Transverse colon (tissue), 4 donors: ENCODE measurements at regions not wholly inside any gene's neighbourhood (a gene's known extent, or its start where the extent isn't known, plus 50 kb on each side); places are given as distances from the start of the nearest gene placed in this dataset.

ENCODE experiments used
- DNase-seq: peaks from one replicate; pipeline ENCODE4 v3.0.0-alpha.2; 2019
- H3K27ac ChIP-seq, 4 donors: fragments of 200-600 bp; sonication (generic); 2 replicates each; pipeline ENCODE4 v1.5.1; 2016 to 2018; ENCODE audit warnings: inconsistent platforms in 4 of 4
- H3K27me3 ChIP-seq: fragments of 200-600 bp; sonication (generic); 2 replicates; pipeline ENCODE4 v1.5.1; 2017; ENCODE audit warnings: inconsistent platforms
- H3K36me3 ChIP-seq, 4 donors: fragments of 200-600 bp; sonication (generic); 2 replicates each; pipeline ENCODE4 v1.5.1; 2017 to 2019; ENCODE audit warnings: inconsistent platforms in 4 of 4
- H3K4me1 ChIP-seq, 4 donors: fragments of 200-600 bp; sonication (generic); 2 replicates each; pipeline ENCODE4 v1.5.1; 2017 to 2020; ENCODE audit warnings: inconsistent platforms in 4 of 4
- H3K4me3 ChIP-seq, 4 donors: fragments of 200-600 bp; sonication (generic); 1 replicate in 1 of 4; 2 replicates in 3 of 4; pipeline versions ENCODE4 v1.5.1 to v1.6.1; 2017 to 2019; ENCODE audit warnings: inconsistent platforms in 4 of 4
- H3K9me3 ChIP-seq, 2 donors: fragments of 200-600 bp; sonication (generic); 2 replicates each; pipeline ENCODE4 v1.5.1; 2017 to 2019; ENCODE audit warnings: inconsistent platforms in 2 of 2
- EP300 ChIP-seq: sonication (generic); formaldehyde crosslinking; IDR thresholded peaks from one replicate; pipeline ENCODE4 v1.6.1; 2017; ENCODE audit warnings: antibody characterized with exemption, low read depth
- POLR2A ChIP-seq: fragments of 450-650 bp; IDR thresholded peaks from one replicate; pipeline ENCODE4 v1.6.1; 2016; ENCODE audit warnings: antibody characterized with exemption, mild to moderate bottlenecking, moderate library complexity
- POLR2AphosphoS5 ChIP-seq, 3 donors: sonication (generic); formaldehyde crosslinking; IDR thresholded peaks; one replicate each; pipeline ENCODE4 v1.6.1; 2016; ENCODE audit warnings: antibody characterized with exemption in 3 of 3
- WGBS, 2 donors: methylation state at CpG; one replicate each; pipeline ENCODE4 v1.1.5; 2018; ENCODE audit warnings: low coverage in 1 of 2; 5-methylcytosine and 5-hydroxymethylcytosine counted together
- in situ Hi-C, 4 donors: fragments of 200-750 bp; cut with MboI; loops; one replicate each; pipeline versions ENCODE4 v1.15.0 to v1.15.1; 2017; ENCODE audit warnings: low sequenced_read_pairs in 3 of 4, low pct_ligation_motif_present in 1 of 4, low pct_unique_long_range_greater_than_20kb in 1 of 4
- intact Hi-C: fragments of 100-400 bp; cut with DNase I; formaldehyde crosslinking; loops from one replicate; pipeline ENCODE4 v1.15.1; 2023; ENCODE audit warnings: low total_unique reads
- TF ChIP-seq, protein P1 (sequence below), 5 experiments: fragments of 200-600 bp in 3 of 5; fragments of 450-650 bp in 2 of 5; sonication (generic) in 3 of 5; IDR thresholded peaks; 1 replicate in 2 of 5; 2 replicates in 3 of 5; pipeline ENCODE4 v1.5.1; 2016 to 2017; ENCODE audit warnings: antibody characterized with exemption in 5 of 5, inconsistent platforms in 3 of 5, mild to moderate bottlenecking in 2 of 5, moderate library complexity in 1 of 5

DNA sequence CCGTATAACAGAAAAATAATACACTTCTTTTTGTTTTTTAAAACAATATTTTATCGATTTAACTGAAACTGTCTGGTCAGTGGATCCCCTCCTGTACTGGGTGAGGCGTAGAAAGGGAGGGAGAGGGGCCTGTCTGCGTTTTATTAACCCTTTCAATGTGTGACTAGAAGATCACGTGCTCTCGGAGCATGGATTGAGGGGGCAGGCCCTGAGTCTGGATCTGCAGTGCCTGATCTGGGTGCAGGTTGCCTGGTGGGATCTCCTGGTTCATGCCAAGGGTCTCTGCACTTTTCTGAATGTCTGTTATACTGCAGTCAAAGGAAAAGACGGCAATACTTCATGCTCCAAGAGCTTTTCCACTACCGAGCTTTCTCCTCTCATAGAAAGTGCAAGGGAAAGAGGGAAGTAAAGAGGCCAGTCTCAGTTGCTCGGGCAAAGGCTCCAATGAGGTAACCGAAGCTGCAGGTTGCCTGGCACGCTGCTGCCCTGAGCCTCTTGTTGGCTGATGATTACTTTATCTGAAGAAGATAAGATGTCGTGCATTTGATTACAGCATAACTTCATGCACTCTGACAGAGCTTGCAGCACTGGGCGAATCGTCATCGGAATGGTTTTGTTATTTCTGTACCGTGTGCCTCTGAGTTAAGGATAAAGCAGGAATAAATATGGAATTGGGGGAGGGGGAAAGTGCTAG, 167.5 kb upstream of the PMEPA1 start:
- Histone ChIP-seq H3K27me3 (no peaks in the 10 kb centered on the region), H3K27ac (no peak overlapping the region), H3K36me3 (no peaks in the 10 kb centered on the region), H3K9me3 (no peaks in the 10 kb centered on the region), H3K4me3 (no peak overlapping the region), H3K4me1 (peaks cover 0 to 9% (median 0%) of the 10 kb centered on the region in 4 donors)
- 71 to 81% methylated on average over 16 of the region's 16 CpGs for WGBS, 2 donors
- intact Hi-C loops, result no loop called here
- in situ Hi-C loops, result loop anchor here in 1 of 4 donors (25.0 kb wide), 1 partner anchor 215 kb away; no protein-coding TSS in a partner anchor
- no peak for DNase-seq
- TF ChIP-seq, protein P1, sequence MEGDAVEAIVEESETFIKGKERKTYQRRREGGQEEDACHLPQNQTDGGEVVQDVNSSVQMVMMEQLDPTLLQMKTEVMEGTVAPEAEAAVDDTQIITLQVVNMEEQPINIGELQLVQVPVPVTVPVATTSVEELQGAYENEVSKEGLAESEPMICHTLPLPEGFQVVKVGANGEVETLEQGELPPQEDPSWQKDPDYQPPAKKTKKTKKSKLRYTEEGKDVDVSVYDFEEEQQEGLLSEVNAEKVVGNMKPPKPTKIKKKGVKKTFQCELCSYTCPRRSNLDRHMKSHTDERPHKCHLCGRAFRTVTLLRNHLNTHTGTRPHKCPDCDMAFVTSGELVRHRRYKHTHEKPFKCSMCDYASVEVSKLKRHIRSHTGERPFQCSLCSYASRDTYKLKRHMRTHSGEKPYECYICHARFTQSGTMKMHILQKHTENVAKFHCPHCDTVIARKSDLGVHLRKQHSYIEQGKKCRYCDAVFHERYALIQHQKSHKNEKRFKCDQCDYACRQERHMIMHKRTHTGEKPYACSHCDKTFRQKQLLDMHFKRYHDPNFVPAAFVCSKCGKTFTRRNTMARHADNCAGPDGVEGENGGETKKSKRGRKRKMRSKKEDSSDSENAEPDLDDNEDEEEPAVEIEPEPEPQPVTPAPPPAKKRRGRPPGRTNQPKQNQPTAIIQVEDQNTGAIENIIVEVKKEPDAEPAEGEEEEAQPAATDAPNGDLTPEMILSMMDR (IDR thresholded peaks at IDR 0.05), result no peak
- TF ChIP-seq EP300, result no peak

DNA sequence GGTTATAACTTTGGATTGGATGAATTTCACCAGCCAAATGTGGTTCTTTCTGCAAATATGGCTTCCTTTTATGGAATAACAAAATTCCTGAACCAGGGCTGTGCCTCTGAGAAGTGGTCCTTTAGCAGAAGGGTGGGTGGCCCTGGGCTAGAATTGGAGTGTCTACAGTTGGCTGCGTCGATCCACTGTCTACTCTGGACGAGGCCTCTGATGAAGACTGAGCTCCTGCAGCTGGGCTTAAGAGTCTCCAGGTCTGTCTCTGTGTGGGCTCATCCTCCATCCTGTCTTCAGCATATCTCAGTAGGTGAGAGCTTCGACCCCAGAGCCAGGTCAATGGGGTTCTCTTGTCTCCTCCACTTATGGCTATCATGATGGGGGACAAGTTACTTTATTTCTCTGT, 166.3 kb upstream of the PMEPA1 start:
- Histone ChIP-seq H3K4me1 (peaks cover 0 to 8% (median 0%) of the 10 kb centered on the region in 4 donors), H3K27ac (no peak overlapping the region), H3K4me3 (no peak overlapping the region), H3K27me3 (no peaks in the 10 kb centered on the region), H3K9me3 (no peaks in the 10 kb centered on the region), H3K36me3 (no peaks in the 10 kb centered on the region)
- intact Hi-C loops (no loop called here), in situ Hi-C loops (loop anchor here in 1 of 4 donors (25.0 kb wide), 1 partner anchor 214 kb away; no protein-coding TSS in a partner anchor)
- TF ChIP-seq EP300 (no peak), POLR2AphosphoS5 (IDR thresholded peaks at IDR 0.05) (no peak), POLR2A (no peak)
- TF ChIP-seq, protein P1 (IDR thresholded peaks at IDR 0.05), result no peak
- DNase-seq, result no peak
- WGBS, 2 donors, result 82% methylated on average over 4 of the region's 4 CpGs; no CpG with 5 or more reads in 1 of the 2 donors

DNA sequence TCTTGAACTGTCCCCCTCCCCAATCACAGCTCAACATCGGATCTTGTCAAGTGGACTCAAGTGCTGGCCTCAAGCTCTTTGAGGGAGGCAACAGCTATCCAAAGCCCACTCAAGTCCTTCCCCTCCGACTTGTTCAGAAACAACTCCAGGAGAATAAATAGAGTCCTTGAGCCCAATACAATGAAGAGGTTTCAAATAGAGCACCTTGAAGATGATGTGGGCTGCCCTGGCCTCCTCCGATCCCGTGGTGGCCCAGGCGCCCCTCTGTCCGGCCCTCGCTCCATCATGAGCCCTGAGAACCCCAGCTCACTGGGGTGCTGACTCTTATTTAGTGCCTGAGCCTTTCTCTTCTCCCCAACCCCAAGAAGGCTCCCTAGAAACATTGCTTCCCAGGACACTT, 164.3 kb upstream of the PMEPA1 start:
- 89 to 100% methylated on average over 2 to 7 of the region's 7 CpGs for WGBS, 2 donors
- no peaks in the 10 kb centered on the region for H3K27me3 ChIP-seq
- no peak for TF ChIP-seq POLR2AphosphoS5 (IDR thresholded peaks at IDR 0.05)
- TF ChIP-seq, protein P1 (IDR thresholded peaks at IDR 0.05), result no peak
- TF ChIP-seq EP300, result no peak
- TF ChIP-seq POLR2A, result no peak
- H3K9me3 ChIP-seq, result no peaks in the 10 kb centered on the region
- DNase-seq, result no peak
- no peaks in the 10 kb centered on the region for H3K4me1 ChIP-seq
- in situ Hi-C loops (no loop called here), intact Hi-C loops (no loop called here)
- no peak overlapping the region for H3K4me3 ChIP-seq
- H3K27ac ChIP-seq, result no peak overlapping the region
- H3K36me3 ChIP-seq, result no peaks in the 10 kb centered on the region

DNA sequence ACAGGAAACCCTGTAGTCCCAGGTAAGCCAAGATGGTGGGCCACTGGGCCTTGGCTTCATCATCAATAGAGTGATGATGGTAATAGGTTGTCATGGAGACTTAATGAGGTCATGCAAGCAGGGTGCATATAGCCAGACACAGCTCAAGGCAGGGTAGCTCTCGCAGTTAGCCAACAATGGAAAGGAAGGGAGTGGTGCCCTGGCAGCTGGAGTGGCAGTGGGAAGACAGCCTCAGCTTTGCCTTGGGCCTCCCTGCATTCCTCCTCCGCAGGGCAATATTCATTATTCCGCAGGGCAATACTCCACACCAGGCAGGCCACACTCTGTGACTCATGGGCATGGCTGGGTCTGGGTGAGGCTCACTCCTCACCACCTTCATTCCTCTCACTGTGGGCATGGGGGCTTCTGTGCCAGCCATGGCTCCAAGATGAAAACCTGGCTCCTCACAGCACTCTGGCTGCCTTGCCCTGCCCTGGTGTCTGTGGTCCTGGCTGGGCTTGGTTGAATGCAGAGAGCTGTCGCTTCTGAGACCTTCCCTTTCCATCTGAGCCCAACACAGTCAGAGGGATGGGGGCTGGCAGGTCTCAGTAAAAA, 163.1 kb upstream of the PMEPA1 start:
- intact Hi-C loops (no loop called here), in situ Hi-C loops (no loop called here)
- H3K27me3 ChIP-seq, result no peaks in the 10 kb centered on the region
- H3K27ac ChIP-seq, result no peak overlapping the region
- no peaks in the 10 kb centered on the region for H3K4me1 ChIP-seq
- H3K36me3 ChIP-seq, result no peaks in the 10 kb centered on the region
- H3K4me3 ChIP-seq, result no peak overlapping the region
- H3K9me3 ChIP-seq, result no peaks in the 10 kb centered on the region
- DNase-seq, result no peak
- TF ChIP-seq EP300 (no peak), POLR2A (no peak), POLR2AphosphoS5 (IDR thresholded peaks at IDR 0.05) (no peak)
- TF ChIP-seq, protein P1 (IDR thresholded peaks at IDR 0.05), result no peak
- 95 to 100% methylated on average over 2 to 4 of the region's 4 CpGs for WGBS, 2 donors
